Liver (tissue), 7 donors: ENCODE measurements at regions not wholly inside any gene's neighbourhood (a gene's known extent, or its start where the extent isn't known, plus 50 kb on each side); places are given as distances from the start of the nearest gene placed in this dataset.

Source experiments
- DNase-seq: peaks from one replicate; pipeline ENCODE4 v3.0.0-alpha.2; 2017; ENCODE audit warnings: low spot score
- H3K27ac ChIP-seq, 2 donors: one replicate each; pipeline ENCODE4 v1.7.0; 2013; ENCODE audit warnings: inconsistent platforms in 2 of 2, low read length in 2 of 2, control low read depth in 1 of 2, low read depth in 1 of 2, mild to moderate bottlenecking in 1 of 2
- H3K27me3 ChIP-seq, 4 donors: one replicate each; pipeline versions ENCODE4 v1.6.1 to v1.7.0; 2013; ENCODE audit warnings: low read length in 3 of 4, inconsistent platforms in 1 of 4, mild to moderate bottlenecking in 1 of 4, moderate library complexity in 1 of 4; ENCODE audit not compliant: control insufficient read depth in 4 of 4, insufficient read depth in 4 of 4
- H3K36me3 ChIP-seq, 4 donors: one replicate each; pipeline versions ENCODE4 v1.6.1 to v1.7.0; 2013; ENCODE audit warnings: low read length in 3 of 4, mild to moderate bottlenecking in 3 of 4, low read depth in 1 of 4, moderate library complexity in 1 of 4; ENCODE audit not compliant: control insufficient read depth in 4 of 4, insufficient read depth in 3 of 4
- H3K4me1 ChIP-seq, 4 donors: one replicate each; pipeline versions ENCODE4 v1.6.1 to v1.7.0; 2013; ENCODE audit warnings: low read length in 3 of 4, mild to moderate bottlenecking in 3 of 4, moderate library complexity in 1 of 4; ENCODE audit not compliant: control insufficient read depth in 4 of 4, insufficient read depth in 4 of 4
- H3K4me3 ChIP-seq, 3 donors: one replicate each; pipeline versions ENCODE4 v1.6.1 to v1.7.0; 2013; ENCODE audit warnings: low read length in 3 of 3, control low read depth in 1 of 3, low read depth in 1 of 3, mild to moderate bottlenecking in 1 of 3
- H3K9ac ChIP-seq, 2 donors: one replicate each; pipeline ENCODE4 v1.7.0; 2013; ENCODE audit warnings: low read length in 2 of 2, mild to moderate bottlenecking in 2 of 2, moderate library complexity in 2 of 2, control low read depth in 1 of 2, low read depth in 1 of 2
- H3K9me3 ChIP-seq, 4 donors: one replicate each; pipeline versions ENCODE4 v1.6.1 to v1.7.0; 2013; ENCODE audit warnings: low read length in 3 of 4; ENCODE audit not compliant: control insufficient read depth in 4 of 4
- ATF3 ChIP-seq: IDR thresholded peaks from 2 replicates; pipeline ENCODE4 v1.6.1; 2016; ENCODE audit warnings: antibody characterized with exemption
- EGR1 ChIP-seq, 2 donors: IDR thresholded peaks; 2 replicates each; pipeline ENCODE4 v1.6.1; 2016 to 2018; ENCODE audit warnings: antibody characterized with exemption in 2 of 2, low read depth in 2 of 2
- FOXA1 ChIP-seq: IDR thresholded peaks from 2 replicates; pipeline ENCODE4 v1.6.1; 2016; ENCODE audit warnings: antibody characterized with exemption
- FOXA2 ChIP-seq: IDR thresholded peaks from 2 replicates; pipeline ENCODE4 v1.6.1; 2016; ENCODE audit warnings: antibody characterized with exemption
- GABPA ChIP-seq, 2 donors: IDR thresholded peaks in 1 of 2; conservative IDR thresholded peaks in 1 of 2; 2 replicates each; pipeline ENCODE4 v1.6.1; 2016; ENCODE audit warnings: antibody characterized with exemption in 2 of 2, mild to moderate bottlenecking in 1 of 2, moderate library complexity in 1 of 2
- HNF4A ChIP-seq, 2 donors: conservative IDR thresholded peaks; 2 replicates each; pipeline ENCODE4 v1.6.1; 2016; ENCODE audit warnings: antibody characterized with exemption in 2 of 2, mild to moderate bottlenecking in 2 of 2
- HNF4G ChIP-seq: IDR thresholded peaks from 2 replicates; pipeline ENCODE4 v1.6.1; 2016; ENCODE audit warnings: antibody characterized with exemption
- JUND ChIP-seq, 2 donors: IDR thresholded peaks; 2 replicates each; pipeline ENCODE4 v1.6.1; 2016; ENCODE audit warnings: antibody characterized with exemption in 2 of 2
- MAX ChIP-seq: IDR thresholded peaks from 2 replicates; pipeline ENCODE4 v1.6.1; 2016; ENCODE audit warnings: antibody characterized with exemption
- NR2F2 ChIP-seq: IDR thresholded peaks from 2 replicates; pipeline ENCODE4 v1.6.1; 2016; ENCODE audit warnings: antibody characterized with exemption
- RAD21 ChIP-seq, 2 donors: IDR thresholded peaks; 2 replicates each; pipeline ENCODE4 v1.6.1; 2016; ENCODE audit warnings: antibody characterized with exemption in 2 of 2, mild to moderate bottlenecking in 2 of 2
- REST ChIP-seq: IDR thresholded peaks from 2 replicates; pipeline ENCODE4 v1.6.1; 2016; ENCODE audit warnings: antibody characterized with exemption, mild to moderate bottlenecking
- RXRA ChIP-seq, 2 donors: IDR thresholded peaks; 2 replicates each; pipeline ENCODE4 v1.6.1; 2017 to 2018; ENCODE audit warnings: antibody characterized with exemption in 2 of 2, mild to moderate bottlenecking in 1 of 2
- SP1 ChIP-seq: IDR thresholded peaks from 2 replicates; pipeline ENCODE4 v1.6.1; 2018; ENCODE audit warnings: antibody characterized with exemption, mild to moderate bottlenecking
- YY1 ChIP-seq: IDR thresholded peaks from 2 replicates; pipeline ENCODE4 v1.6.1; 2016; ENCODE audit warnings: antibody characterized with exemption, mild to moderate bottlenecking
- ZBTB33 ChIP-seq: IDR thresholded peaks from 2 replicates; pipeline ENCODE4 v1.6.1; 2016; ENCODE audit warnings: antibody characterized with exemption
- WGBS: extraction: QIAGEN DNeasy Blood & Tissue Kit; methylation state at CpG from one replicate; pipeline ENCODE4 v1.1.7; 2013; 5-methylcytosine and 5-hydroxymethylcytosine counted together
- donor health status: healthy.
- donor health status: healthy.
- donor health status: healthy.
- donor health status: healthy.

GRCh38 chr7:84837405-84837804 lies 349.5 kb downstream of the SEMA3D start:
- TF ChIP-seq REST (no peak), YY1 (no peak), JUND (IDR thresholded peaks at IDR 0.05) (no peak), EGR1 (IDR thresholded peaks at IDR 0.05; ENCODE audit: low read depth in 2 of 2) (no peak), HNF4A (conservative IDR thresholded peaks at IDR 0.05) (no peak), SP1 (no peak), ZBTB33 (no peak), HNF4G (no peak), RXRA (IDR thresholded peaks at IDR 0.05) (no peak), RAD21 (IDR thresholded peaks at IDR 0.05) (no peak), NR2F2 (no peak), GABPA (IDR thresholded peaks at IDR 0.05 in 1 of 2, conservative IDR thresholded peaks at IDR 0.05 in 1 of 2) (no peak)
- Histone ChIP-seq H3K4me1 (no peaks in the 10 kb centered on the region), H3K4me3 (no peak overlapping the region), H3K9ac (no peak overlapping the region), H3K27me3 (no peaks in the 10 kb centered on the region), H3K36me3 (no peaks in the 10 kb centered on the region), H3K27ac (no peak overlapping the region), H3K9me3 (no peaks in the 10 kb centered on the region)
- WGBS = 77% methylated on average over 2 of the region's 2 CpGs
- DNase-seq = no peak

GRCh38 chr7:84829719-84830118 lies 357.1 kb downstream of the SEMA3D start:
- H3K36me3 ChIP-seq = no peaks in the 10 kb centered on the region
- TF ChIP-seq FOXA2 (no peak), HNF4G (no peak), RXRA (IDR thresholded peaks at IDR 0.05) (no peak), YY1 (no peak), ATF3 (no peak), GABPA (IDR thresholded peaks at IDR 0.05 in 1 of 2, conservative IDR thresholded peaks at IDR 0.05 in 1 of 2) (no peak), REST (no peak), JUND (IDR thresholded peaks at IDR 0.05) (no peak), FOXA1 (no peak), EGR1 (IDR thresholded peaks at IDR 0.05; ENCODE audit: low read depth in 2 of 2) (no peak), SP1 (no peak), MAX (no peak)
- no peak overlapping the region for H3K27ac ChIP-seq
- H3K27me3 ChIP-seq = no peaks in the 10 kb centered on the region
- no peaks in the 10 kb centered on the region for H3K9me3 ChIP-seq
- no peak overlapping the region for H3K4me3 ChIP-seq
- H3K4me1 ChIP-seq = no peaks in the 10 kb centered on the region
- H3K9ac ChIP-seq = no peak overlapping the region
- DNase-seq = no peak
